GM18867 (cell line): ENCODE measurements at regions not wholly inside any gene's neighbourhood (a gene's known extent, or its start where the extent isn't known, plus 50 kb on each side); places are given as distances from the start of the nearest gene placed in this dataset.

Experiments
- ATAC-seq: cut with Tn5 transposase; IDR thresholded peaks from one replicate; pipeline ENCODE4 v1.9.1; 2021; ENCODE audit warnings: mild to moderate bottlenecking, moderate library complexity; ENCODE audit not compliant: unreplicated experiment

DNA sequence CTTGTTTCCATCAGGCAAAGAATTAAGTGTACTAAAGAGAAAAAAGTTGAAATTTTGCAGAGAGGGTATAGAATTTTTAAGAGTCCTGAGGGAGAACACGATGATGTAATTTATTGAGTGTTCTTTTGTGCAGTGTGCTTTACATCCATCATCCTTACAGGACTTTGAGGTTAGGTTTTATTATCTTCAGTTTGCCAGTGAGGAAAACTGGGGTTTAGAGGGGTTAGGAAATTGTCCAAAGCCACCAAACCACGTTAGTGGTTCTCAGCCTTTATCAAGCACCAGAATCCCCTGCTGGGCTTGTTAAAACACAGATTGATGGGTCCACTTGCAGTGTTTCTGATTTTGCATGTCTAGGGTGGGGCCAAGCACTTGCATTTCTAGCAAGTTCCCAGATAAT lies 277.5 kb downstream of the KCNS3 start:
- ATAC-seq = no peak

DNA sequence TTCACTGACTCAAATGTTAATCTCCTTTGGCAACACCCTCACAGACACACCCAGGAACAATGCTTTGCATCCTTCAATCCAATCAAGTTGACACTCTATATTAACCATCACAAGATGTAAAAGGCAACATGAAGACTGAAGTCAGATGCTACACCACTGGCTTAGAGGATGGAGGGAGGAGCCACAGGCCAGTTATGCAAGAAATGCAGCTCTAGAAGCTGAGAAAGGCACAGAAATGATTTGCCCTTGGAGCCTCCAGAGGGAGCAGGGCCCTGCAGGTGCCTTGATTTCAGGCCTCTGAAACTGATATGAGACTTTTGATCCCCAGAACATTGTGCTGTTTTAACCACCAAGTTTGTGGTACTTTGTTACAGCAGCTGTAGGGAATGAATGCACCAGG lies 276.3 kb downstream of the KCNS3 start:
- ATAC-seq = no peak

DNA sequence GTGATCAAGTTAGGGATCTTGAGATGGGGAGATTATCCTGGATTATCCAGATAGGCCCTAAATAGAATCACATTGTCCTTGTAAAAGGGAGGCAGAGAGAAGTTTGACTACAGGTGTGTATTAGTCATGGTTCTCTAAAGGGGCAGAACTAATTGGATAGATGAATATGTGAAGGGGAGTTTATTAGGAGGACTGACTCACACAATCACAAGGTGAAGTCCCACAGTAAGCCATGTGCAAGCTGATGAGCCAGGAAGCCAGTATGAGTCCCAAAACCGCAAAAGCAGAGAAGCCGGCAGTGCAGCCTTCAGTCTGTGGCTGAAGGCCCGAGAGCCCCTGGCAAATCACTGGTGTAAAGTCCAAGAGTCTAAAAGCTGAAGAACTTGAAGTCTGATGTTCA lies 275.8 kb downstream of the KCNS3 start:
- ATAC-seq = no peak

DNA sequence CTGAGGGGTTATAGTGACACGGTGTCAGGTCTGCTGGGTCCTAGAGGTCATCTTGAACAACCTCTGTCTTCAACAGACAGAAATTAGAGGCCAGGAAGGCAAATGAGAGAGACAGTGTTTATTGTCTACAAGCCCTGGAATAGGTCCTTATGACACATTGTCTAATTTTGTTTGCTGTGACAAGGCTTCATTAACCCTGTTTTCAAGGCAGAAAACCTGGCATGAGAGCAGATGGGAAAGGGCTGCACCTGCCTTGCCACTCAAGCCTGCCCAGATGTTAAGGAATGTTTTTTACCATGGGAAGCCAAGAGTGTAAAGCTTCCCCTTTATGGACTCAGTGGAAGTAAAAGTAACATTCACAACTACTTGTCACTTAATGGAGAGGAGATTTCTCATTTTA lies 275.3 kb downstream of the KCNS3 start:
- ATAC-seq = no peak

DNA sequence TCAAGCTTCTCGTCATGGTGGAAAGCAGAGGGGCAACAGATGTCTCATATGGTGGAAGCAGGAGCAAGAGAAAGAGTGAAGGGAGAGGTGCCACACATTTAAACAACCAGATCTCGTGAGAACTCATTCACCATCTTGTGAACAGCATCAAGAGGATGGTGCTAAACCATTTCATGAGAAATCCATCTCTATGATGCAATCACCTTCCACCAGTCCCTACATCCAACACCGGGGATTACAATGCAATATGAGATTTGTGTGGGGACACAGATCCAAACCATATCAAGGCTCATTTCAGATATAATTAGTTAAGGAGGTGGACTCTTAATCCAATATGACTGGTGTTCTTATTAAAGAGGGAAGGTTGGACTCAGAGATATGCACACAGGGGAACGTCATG lies 272.8 kb downstream of the KCNS3 start:
- ATAC-seq = no peak

DNA sequence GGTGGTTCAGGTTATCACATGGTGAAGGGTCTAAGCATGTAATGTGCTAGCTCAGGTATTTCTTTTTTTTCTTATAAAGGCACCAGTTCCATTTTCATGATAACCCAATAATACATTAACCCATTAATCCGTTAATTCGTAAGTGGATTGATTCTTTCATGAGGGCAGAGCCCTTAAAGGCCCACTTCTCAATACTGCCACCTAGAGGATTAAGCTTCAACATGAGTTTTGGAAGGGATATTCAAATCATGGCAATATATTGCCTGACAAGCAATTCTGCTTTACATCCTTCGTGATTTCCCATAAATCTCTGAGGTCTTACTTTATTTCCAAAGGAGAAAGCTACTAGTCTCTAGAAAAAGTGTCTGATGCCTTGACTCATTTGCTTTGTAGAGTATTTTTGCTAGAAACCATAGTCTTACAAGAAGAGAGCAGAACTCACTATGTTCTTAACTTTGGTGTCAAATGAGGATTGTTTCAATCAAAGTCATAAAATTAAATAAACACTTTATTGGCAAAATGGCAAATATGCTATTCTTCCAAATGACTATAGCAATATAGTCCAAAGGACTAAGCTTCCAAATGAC lies 271.3 kb downstream of the KCNS3 start:
- ATAC-seq = peak; percentile 78

DNA sequence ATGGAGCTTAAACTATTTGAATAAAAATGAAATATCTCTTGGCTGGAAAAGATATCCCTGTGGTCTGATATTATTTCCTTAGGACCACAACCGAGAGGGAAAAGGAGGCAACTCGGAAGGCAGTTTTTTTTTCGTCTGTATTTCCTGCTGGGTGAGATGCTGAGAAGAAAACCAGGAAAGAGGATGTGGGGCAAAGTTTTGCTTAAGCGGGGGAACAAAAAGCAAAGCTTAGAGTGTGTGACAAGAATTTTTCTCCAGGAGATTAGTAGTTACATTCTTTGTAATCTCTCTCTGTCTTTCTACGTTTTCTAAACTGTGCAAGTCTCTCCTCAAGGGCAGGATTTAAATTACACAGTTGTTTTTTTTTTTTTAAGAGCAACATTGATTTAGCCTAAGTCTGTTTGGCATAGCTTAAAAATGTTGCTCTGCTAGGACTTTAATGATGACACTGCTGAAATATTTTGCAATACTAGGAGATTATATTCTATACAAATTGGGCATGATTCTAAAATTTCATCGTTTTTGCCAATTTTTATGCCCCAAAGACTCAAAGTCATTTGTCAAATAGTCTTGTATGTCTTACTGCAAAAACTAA lies 258.5 kb downstream of the KCNS3 start:
- no peak for ATAC-seq

DNA sequence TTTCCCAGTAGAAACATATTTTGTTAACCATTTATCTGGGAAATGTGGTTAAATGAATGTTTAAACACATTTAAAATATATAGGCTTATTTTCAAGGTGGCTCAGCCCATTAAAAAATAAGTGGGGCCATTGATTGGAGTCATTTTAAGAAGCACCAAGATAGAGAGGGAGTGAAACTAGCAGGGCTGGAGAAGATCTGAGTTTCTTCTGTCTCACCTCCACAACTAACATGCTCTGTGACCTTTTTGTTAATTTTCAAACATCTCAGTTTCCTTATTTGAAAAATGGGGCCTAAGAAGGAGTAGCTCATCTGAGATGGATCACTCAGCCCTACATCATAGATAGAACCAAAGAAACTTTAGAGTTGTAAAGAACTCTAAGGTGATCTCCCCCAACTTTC lies 254.8 kb downstream of the KCNS3 start:
- peak; percentile 32 for ATAC-seq

DNA sequence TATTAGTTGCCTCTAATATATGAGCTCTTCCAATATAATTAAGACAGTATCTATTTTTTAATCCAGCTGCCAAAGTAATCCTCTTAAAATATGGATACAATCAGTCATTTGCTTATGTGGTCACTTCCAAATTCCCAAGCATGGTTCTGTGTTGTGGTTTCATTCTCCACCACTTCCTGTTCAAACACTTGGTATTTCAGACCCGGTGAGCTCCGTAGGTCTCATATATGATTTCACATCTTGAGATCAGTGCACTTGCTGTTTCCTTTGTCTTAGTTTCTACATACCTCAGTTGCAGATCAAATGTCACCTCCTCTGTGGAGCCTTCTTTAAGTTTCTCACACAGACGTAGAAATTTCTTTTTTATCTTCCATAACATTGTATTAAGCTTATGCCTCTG lies 254.2 kb downstream of the KCNS3 start:
- peak; percentile 64 for ATAC-seq

DNA sequence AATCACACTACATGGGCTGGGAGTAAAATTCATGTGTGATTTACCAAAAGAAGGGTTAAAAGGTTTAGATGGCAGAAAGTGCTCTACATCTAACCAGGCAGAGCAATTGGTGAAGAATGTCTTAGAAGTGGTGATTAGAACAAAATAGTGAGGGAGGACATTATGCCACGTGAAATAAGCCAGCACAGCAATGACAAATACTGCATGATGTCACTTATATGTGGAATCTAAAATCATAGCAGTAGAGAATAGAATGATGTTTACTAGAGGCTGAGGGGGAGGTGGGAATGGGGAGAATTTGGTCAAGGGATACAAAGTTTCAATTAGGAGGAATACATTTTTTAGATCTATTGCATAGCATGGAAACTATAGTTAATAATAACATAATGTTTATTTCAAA lies 253.3 kb downstream of the KCNS3 start:
- no peak for ATAC-seq

DNA sequence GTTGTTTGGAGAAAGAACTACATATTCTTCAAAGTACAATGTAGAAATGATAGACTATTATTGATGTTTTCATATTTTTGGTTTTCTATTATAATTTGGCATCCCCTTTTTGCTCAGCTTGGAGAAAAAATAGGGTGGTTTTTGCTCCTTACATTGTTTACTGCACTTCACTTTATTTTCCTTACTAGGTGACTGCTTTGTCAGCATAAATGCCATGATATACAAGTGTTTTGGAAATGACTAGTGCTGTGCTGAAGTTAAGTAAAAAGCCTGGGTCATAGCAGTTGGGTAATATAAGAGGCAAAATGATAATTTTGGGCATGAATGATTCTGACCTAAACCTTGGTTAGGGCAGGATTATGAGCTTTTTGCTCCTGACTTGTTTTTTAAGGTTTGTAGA lies 250.9 kb downstream of the KCNS3 start:
- no peak for ATAC-seq

DNA sequence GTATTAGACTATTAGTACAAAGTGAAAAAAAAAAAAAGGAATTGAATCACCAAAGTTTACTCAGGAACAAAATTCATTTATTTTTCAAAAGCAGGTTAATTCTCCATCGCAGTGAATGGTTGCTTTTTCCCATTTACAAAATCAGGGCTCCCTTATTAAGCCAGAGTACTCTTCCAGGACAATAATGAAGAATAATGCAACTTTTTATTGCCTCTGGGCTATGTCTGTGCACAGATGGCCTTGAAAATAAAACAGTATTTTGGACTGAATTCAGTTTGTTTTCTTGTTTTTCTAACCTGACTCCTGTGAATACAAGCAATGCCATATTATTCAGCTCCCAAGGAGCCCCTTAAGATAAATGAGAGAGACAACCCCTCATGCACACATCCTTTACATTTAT lies 246.8 kb downstream of the KCNS3 start:
- ATAC-seq = no peak

DNA sequence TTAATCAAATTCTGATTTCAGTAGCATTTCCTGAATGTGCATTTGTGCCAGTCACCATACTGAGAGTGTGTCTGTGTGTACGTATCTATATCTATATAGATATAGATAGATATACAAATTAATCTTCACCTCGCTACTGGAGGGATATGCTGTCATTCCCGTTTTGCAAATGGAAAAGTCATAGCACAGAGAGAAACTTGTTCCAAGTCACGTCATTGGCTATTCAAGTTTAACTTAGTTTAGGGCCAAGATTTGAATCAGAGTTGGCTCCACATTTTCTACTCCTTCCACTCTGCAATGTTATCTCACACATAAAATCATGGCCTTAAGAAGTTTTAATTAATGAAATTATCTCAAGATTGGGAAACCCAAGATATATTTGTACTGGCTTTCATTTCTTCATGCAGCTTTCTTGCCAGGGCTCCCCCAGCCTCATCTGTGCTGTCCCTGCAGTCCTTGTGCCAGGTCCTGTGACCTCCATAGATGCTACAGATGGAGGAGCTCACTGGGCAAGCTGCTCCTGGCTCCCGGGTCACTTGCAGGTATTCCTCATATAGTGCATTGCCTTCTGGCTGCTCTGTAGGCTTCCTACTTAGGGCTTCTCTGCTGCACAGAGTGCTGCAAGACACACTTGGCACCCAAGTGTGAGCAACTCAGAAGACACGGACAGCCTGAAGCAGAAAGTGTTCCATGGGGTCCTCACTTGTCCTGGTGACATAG lies 245.8 kb downstream of the KCNS3 start:
- ATAC-seq = no peak

DNA sequence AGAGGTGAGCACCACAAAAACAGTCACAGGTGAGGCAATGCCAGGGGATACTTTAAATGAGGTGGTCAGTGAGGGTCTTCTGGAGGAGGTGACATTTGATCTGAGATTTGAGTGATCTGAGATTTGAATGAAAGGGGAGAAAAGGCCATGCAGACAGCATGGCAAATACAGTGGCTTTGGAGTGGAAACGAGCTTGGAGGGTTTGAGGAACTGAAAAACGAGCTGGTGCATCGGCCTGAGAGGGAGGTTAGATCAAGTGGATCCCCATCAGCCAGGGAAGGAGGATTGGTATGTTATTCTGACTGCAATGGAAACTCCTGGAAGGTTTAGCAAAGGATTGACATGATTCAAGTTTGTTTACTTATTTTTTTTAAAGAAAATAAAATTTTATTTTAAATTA lies 245.1 kb downstream of the KCNS3 start:
- ATAC-seq = peak; percentile 72

DNA sequence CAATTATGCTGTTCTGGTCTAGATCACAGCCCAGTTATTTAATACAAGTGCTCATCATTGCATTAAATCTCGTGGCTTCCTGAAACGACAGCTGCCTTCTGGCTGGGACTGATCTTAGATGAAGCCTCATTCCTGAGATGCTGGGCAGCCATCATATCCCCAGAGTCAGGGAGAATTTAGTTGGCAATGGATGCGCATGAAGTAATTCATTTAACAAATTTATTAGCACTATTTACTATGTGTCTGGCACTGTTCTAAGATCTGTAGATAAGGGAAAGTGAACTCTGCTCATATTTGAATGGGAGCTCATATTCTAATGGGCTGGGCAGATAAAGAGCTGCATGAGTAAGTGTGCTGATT lies 244.7 kb downstream of the KCNS3 start:
- peak; percentile 4 for ATAC-seq

DNA sequence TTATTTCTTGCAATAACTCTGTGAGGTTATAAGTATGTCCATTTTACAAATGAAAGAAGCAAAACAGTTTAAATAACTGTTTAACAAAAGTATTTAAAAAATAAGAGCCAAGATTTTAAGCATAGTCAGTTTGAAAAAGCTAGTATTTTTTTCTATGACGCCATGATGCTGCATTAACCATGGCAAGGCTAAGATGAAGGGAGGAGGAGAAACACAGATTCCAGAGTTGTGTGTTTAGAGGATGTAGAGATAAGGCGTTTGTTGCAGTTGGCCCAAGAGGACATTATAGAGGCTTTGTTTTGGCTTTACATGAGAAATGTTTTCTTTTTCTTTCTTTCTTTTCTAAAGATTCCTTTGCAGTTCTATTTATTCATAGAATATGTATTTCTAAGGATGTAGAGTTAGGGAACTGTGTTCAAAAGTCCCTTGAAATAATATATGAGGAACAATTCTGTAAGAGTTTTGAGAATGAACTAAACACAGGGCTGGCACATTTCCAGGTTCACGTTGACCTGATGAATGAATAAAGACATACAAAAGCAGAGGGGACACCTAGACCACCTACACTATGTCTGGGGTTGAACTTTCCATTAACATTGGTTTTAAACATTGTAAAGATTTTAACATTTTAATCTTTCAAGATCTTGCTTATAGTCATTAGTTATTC lies 244.2 kb downstream of the KCNS3 start:
- no peak for ATAC-seq

DNA sequence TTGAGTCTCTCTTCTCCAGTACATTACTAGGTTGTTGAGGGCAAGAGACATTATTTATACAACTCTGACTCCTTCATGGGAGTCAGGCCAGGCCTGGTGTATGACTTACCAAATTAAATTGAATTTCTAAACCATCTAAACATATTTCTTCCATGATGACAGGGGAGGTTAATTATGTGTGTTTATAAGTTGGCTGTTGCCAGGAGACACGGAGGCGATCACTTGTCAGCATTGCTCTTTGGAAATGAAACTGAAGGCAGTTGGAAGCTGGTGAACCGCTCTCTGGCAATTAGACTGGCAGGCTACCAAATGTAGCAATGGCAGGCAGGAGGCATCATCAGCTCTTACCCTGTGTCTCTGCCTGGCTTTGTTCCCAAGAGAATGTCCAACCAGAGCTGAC lies 241.4 kb downstream of the KCNS3 start:
- no peak for ATAC-seq

DNA sequence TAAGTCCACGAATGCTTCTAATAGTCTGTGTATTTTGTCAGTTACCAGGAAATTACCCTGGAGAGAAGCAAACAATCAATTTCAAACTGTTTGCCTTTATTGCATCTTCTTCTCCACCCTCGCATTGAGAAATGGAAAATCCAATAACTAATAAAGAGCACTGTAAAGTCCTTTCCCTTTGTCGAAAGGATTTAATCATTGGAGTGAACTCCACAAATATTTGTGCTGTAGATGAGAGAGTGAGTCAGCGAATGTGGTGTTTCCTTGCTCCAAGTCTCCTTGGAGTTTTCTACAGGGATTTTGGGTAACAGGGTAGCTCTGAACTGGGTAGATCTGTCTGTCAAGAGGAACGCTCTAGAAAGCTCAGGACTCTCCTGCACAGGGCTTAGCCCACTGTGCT lies 240.2 kb downstream of the KCNS3 start:
- ATAC-seq = no peak

DNA sequence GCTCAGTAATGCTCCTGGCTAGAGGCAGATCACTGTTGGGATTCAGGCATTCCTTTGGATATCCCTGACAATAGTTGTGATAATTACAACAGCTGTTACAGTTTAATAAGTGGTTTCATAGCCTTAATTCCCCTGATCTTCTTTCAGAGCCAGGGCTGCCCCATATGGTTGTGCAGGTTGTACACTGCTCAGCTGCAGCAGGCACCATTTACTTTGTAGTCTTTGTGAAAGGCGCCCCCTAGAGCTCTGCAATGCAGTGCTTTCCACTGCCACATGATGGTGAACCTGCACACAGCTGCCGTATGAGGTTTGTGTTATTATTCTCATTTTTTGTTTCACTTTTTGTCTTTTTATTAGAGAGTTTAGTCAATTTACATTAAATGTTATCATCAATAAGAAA lies 239.1 kb downstream of the KCNS3 start:
- peak; percentile 96 for ATAC-seq

DNA sequence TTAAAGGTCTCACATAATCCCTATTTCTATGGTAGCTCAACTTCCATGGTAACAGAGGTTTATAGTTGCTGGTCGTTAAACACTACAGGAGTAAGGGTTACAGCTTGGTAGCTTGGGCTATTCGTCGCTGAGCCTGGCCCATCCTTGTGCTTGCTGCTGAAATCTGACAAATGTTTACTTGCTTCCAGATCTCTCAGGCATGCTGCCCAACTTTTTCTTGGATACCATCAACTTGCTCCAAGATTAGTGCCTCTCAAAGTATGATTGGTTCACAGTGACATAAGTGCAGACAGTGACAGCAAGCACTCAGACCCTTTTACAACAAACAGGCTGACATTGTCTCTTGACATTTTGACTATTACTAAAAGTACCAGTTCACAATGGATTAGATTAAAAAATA lies 231.8 kb downstream of the KCNS3 start:
- no peak for ATAC-seq

DNA sequence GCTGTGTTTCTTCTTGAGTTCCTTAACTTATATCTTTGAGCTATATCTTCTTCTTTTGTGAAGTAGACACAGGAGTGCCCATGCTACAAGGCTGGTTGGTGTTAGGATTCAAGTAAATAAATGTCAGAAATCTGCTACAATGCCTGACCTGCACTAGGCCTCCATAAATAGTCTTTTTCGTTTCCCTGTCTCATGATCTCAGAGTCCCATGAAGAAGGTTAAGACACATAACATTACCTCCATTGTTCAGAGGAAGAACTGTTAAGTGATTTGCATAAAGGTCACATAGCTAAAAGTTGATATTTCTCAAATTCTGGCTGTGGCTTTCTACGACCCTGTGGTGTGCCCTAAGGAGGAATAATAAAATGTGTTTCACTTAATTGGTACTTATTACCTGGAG lies 228.4 kb downstream of the KCNS3 start:
- no peak for ATAC-seq

DNA sequence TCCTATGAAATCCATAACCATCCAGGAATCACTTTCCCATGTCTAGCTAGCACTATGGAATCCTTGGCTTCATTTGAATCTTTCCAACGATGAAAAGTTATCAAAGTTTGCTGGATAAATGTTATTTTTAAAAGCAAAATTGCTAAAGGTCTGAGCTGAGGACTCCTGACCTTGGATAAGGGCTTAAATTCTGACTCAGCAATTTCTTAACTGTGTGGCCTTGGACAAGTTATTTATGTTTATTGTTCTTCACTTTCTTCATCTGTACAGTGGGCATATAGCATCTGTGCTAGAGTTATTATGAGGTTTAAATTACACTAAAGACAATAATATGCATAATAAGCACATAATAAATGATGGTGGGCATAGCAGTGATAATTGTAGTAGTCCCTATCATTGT lies 227.5 kb downstream of the KCNS3 start:
- ATAC-seq = no peak
